Prostate gland (tissue), 2 donors: ENCODE measurements at regions not wholly inside any gene's neighbourhood (a gene's known extent, or its start where the extent isn't known, plus 50 kb on each side); places are given as distances from the start of the nearest gene placed in this dataset.

Source experiments
- POLR2A ChIP-seq: fragments of 450-650 bp; IDR thresholded peaks from one replicate; pipeline ENCODE4 v1.6.1; 2016; ENCODE audit warnings: antibody characterized with exemption, mild to moderate bottlenecking
- POLR2AphosphoS5 ChIP-seq: sonication (generic); formaldehyde crosslinking; IDR thresholded peaks from one replicate; pipeline ENCODE4 v1.6.1; 2017; ENCODE audit warnings: antibody characterized with exemption
- TF ChIP-seq, protein P1 (sequence below), 4 experiments: fragments of 200-600 bp in 2 of 4; fragments of 450-650 bp in 2 of 4; sonication (generic) in 2 of 4; IDR thresholded peaks; 1 replicate in 3 of 4; 2 replicates in 1 of 4; pipeline ENCODE4 v1.5.1; 2016 to 2019; ENCODE audit warnings: antibody characterized with exemption in 4 of 4, mild to moderate bottlenecking in 2 of 4, moderate library complexity in 2 of 4

GRCh38 chr18:41613003-41613609 is 341.9 kb upstream of the PIK3C3 start:
- TF ChIP-seq, protein P1, sequence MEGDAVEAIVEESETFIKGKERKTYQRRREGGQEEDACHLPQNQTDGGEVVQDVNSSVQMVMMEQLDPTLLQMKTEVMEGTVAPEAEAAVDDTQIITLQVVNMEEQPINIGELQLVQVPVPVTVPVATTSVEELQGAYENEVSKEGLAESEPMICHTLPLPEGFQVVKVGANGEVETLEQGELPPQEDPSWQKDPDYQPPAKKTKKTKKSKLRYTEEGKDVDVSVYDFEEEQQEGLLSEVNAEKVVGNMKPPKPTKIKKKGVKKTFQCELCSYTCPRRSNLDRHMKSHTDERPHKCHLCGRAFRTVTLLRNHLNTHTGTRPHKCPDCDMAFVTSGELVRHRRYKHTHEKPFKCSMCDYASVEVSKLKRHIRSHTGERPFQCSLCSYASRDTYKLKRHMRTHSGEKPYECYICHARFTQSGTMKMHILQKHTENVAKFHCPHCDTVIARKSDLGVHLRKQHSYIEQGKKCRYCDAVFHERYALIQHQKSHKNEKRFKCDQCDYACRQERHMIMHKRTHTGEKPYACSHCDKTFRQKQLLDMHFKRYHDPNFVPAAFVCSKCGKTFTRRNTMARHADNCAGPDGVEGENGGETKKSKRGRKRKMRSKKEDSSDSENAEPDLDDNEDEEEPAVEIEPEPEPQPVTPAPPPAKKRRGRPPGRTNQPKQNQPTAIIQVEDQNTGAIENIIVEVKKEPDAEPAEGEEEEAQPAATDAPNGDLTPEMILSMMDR (IDR thresholded peaks at IDR 0.05) = no peak
- no peak for TF ChIP-seq POLR2A
- no peak for TF ChIP-seq POLR2AphosphoS5
